Transverse colon (tissue), 3 donors: ENCODE measurements at regions not wholly inside any gene's neighbourhood (a gene's known extent, or its start where the extent isn't known, plus 50 kb on each side); places are given as distances from the start of the nearest gene placed in this dataset.

Source experiments
- EP300 ChIP-seq: sonication (generic); formaldehyde crosslinking; IDR thresholded peaks from one replicate; pipeline ENCODE4 v1.6.1; 2017; ENCODE audit warnings: antibody characterized with exemption, low read depth
- POLR2A ChIP-seq: fragments of 450-650 bp; IDR thresholded peaks from one replicate; pipeline ENCODE4 v1.6.1; 2016; ENCODE audit warnings: antibody characterized with exemption, mild to moderate bottlenecking, moderate library complexity
- TF ChIP-seq, protein P1 (sequence below), 5 experiments: fragments of 200-600 bp in 3 of 5; fragments of 450-650 bp in 2 of 5; sonication (generic) in 3 of 5; IDR thresholded peaks; 1 replicate in 2 of 5; 2 replicates in 3 of 5; pipeline ENCODE4 v1.5.1; 2016 to 2017; ENCODE audit warnings: antibody characterized with exemption in 5 of 5, inconsistent platforms in 3 of 5, mild to moderate bottlenecking in 2 of 5, moderate library complexity in 1 of 5

GRCh38 chr12:19800884-19801283, 361.6 kb downstream of the AEBP2 start:
- TF ChIP-seq, protein P1, sequence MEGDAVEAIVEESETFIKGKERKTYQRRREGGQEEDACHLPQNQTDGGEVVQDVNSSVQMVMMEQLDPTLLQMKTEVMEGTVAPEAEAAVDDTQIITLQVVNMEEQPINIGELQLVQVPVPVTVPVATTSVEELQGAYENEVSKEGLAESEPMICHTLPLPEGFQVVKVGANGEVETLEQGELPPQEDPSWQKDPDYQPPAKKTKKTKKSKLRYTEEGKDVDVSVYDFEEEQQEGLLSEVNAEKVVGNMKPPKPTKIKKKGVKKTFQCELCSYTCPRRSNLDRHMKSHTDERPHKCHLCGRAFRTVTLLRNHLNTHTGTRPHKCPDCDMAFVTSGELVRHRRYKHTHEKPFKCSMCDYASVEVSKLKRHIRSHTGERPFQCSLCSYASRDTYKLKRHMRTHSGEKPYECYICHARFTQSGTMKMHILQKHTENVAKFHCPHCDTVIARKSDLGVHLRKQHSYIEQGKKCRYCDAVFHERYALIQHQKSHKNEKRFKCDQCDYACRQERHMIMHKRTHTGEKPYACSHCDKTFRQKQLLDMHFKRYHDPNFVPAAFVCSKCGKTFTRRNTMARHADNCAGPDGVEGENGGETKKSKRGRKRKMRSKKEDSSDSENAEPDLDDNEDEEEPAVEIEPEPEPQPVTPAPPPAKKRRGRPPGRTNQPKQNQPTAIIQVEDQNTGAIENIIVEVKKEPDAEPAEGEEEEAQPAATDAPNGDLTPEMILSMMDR (IDR thresholded peaks at IDR 0.05), result no peak
- TF ChIP-seq EP300 (no peak), POLR2A (no peak)
